ENCODE measurements at regions not wholly inside any gene's neighbourhood (a gene's known extent, or its start where the extent isn't known, plus 50 kb on each side); places are given as distances from the start of the nearest gene placed in this dataset.
"Not testable (repeated sequence)": the region's sequence is repeated elsewhere in the genome, so short reads cannot be mapped to it uniquely, and the experiment has no call there.

DNA sequence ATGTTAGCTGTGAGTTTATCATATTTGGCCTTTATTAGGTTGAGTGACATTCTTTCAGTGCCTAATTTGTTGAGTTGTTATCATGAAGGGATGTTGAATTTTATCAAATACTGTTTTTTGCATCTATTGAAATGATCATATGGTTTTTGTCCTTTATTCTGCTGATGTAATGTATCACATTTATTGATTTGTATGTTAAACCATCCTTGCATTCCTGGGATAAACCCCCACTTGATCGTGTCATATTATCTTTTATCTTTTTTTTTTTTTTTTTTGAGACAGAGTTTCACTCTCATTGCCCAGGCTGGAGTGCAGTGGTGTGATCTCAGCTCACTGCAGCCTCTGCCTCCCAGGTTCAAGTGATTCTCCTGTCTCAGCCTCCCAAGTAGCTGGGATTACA is 51.9 kb upstream of the MFGE8 start:
- H3K4me3 ChIP-seq (ENCODE audit: low read length); H3K9me3 ChIP-seq (ENCODE audit: control insufficient read depth in 2 of 3, low read length in 3 of 3); CTCF ChIA-PET; POLR2A ChIA-PET; H3K4me1 Mint-ChIP-seq; intact Hi-C loops (cut with micrococcal nuclease); H3K27ac Mint-ChIP-seq; H3K4me1 ChIP-seq (ENCODE audit: control insufficient read depth in 2 of 2, insufficient read depth in 2 of 2, low read length in 2 of 2); H3K27ac ChIP-seq (ENCODE audit: low read depth, low read length); H3K36me3 ChIP-seq (ENCODE audit: control insufficient read depth in 2 of 3, insufficient read depth in 3 of 3, low read length in 3 of 3); ATAC-seq; H3K27me3 ChIP-seq (ENCODE audit: control insufficient read depth in 2 of 2, insufficient read depth in 2 of 2, low read length in 2 of 2); H3K4me3 Mint-ChIP-seq; H3K27me3 Mint-ChIP-seq; DNase-seq: not testable (repeated sequence)
- H3K9me3 Mint-ChIP-seq = peaks cover 8 to 48% (median 19%) of the 10 kb centered on the region in 11 donors
- peaks cover 2 to 12% (median 8%) of the 10 kb centered on the region in 5 donors for H3K36me3 Mint-ChIP-seq

GRCh38 chr15:88970232-88970631 is 57.1 kb upstream of the MFGE8 start:
- Histone ChIP-seq H3K4me3 (ENCODE audit: low read length) (no peak overlapping the region), H3K27me3 (ENCODE audit: control insufficient read depth in 2 of 2, insufficient read depth in 2 of 2, low read length in 2 of 2) (no peaks in the 10 kb centered on the region), H3K36me3 (ENCODE audit: control insufficient read depth in 2 of 3, insufficient read depth in 3 of 3, low read length in 3 of 3) (no peaks in the 10 kb centered on the region), H3K4me1 (ENCODE audit: control insufficient read depth in 2 of 2, insufficient read depth in 2 of 2, low read length in 2 of 2) (no peaks in the 10 kb centered on the region), H3K27ac (ENCODE audit: low read depth, low read length) (no peak overlapping the region), H3K9me3 (ENCODE audit: control insufficient read depth in 2 of 3, low read length in 3 of 3) (peaks cover 0 to 9% (median 0%) of the 10 kb centered on the region in 3 experiments)
- no peak for ATAC-seq
- H3K9me3 Mint-ChIP-seq = peaks cover 0 to 48% (median 21%) of the 10 kb centered on the region in 11 donors
- no peaks in the 10 kb centered on the region for H3K4me1 Mint-ChIP-seq
- DNase-seq = no peak
- ChIA-PET POLR2A (no interaction called here), CTCF (interaction anchor here (0.7 kb wide), 1 partner anchor 76 kb away, joined by 3 read pairs; no protein-coding TSS in a partner anchor)
- no peak overlapping the region for H3K27ac Mint-ChIP-seq
- intact Hi-C loops (cut with micrococcal nuclease) = no loop called here
- H3K27me3 Mint-ChIP-seq = peaks cover 0 to 13% (median 0%) of the 10 kb centered on the region in 5 donors
- peaks cover 0 to 15% (median 4%) of the 10 kb centered on the region in 5 donors for H3K36me3 Mint-ChIP-seq
- H3K4me3 Mint-ChIP-seq = no peak overlapping the region

DNA sequence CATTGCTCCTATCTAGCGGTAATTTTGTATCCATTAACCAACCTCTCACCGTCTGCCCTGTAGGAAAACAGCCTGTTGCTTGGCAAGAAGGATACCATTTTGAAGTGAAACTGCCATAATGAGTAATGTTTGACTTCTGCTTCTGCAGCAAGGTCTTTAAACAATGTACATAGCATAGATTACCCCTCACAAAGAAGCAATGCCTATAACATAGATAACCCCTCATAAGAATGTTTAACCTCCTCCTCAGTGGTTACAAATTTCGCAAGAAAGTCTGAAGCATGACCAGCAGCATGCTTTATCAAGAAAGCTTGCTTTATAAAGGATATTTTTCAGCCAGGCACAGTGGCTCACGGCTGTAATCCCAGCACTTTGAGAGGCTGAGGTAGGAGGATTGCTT is 61.2 kb upstream of the MFGE8 start:
- peaks cover 0 to 20% (median 8%) of the 10 kb centered on the region in 5 donors for H3K27me3 Mint-ChIP-seq
- Histone ChIP-seq H3K4me1 (ENCODE audit: control insufficient read depth in 2 of 2, insufficient read depth in 2 of 2, low read length in 2 of 2) (no peaks in the 10 kb centered on the region), H3K36me3 (ENCODE audit: control insufficient read depth in 2 of 3, insufficient read depth in 3 of 3, low read length in 3 of 3) (no peaks in the 10 kb centered on the region), H3K9me3 (ENCODE audit: control insufficient read depth in 2 of 3, low read length in 3 of 3) (peaks cover 0 to 5% (median 0%) of the 10 kb centered on the region in 3 experiments), H3K27me3 (ENCODE audit: control insufficient read depth in 2 of 2, insufficient read depth in 2 of 2, low read length in 2 of 2) (no peaks in the 10 kb centered on the region), H3K4me3 (ENCODE audit: low read length) (no peak overlapping the region), H3K27ac (ENCODE audit: low read depth, low read length) (no peak overlapping the region)
- H3K27ac Mint-ChIP-seq = no peak overlapping the region
- peaks cover 0 to 25% (median 12%) of the 10 kb centered on the region in 11 donors for H3K9me3 Mint-ChIP-seq
- intact Hi-C loops (cut with micrococcal nuclease) = no loop called here
- ATAC-seq = no peak
- ChIA-PET CTCF (no interaction called here), POLR2A (no interaction called here)
- H3K4me1 Mint-ChIP-seq = no peaks in the 10 kb centered on the region
- DNase-seq = no peak
- H3K4me3 Mint-ChIP-seq = no peak overlapping the region
- peaks cover 0 to 7% (median 0%) of the 10 kb centered on the region in 5 donors for H3K36me3 Mint-ChIP-seq

GRCh38 chr15:88975891-88976290 is 62.7 kb upstream of the MFGE8 start:
- intact Hi-C loops (cut with micrococcal nuclease) = no loop called here
- ChIA-PET POLR2A (no interaction called here), CTCF (interaction anchor here (0.7 kb wide), 1 partner anchor 32 kb away, joined by 7 read pairs; no protein-coding TSS in a partner anchor)
- DNase-seq (no peak), ATAC-seq (no peak)
- no peaks in the 10 kb centered on the region for H3K36me3 ChIP-seq (ENCODE audit: control insufficient read depth in 2 of 3, insufficient read depth in 3 of 3, low read length in 3 of 3)
- no peaks in the 10 kb centered on the region for H3K27me3 ChIP-seq (ENCODE audit: control insufficient read depth in 2 of 2, insufficient read depth in 2 of 2, low read length in 2 of 2)
- H3K4me1 Mint-ChIP-seq = no peaks in the 10 kb centered on the region
- peaks cover 0 to under 1% (median 0%) of the 10 kb centered on the region in 3 experiments for H3K9me3 ChIP-seq (ENCODE audit: control insufficient read depth in 2 of 3, low read length in 3 of 3)
- peaks cover 0 to 16% (median 8%) of the 10 kb centered on the region in 5 donors for H3K27me3 Mint-ChIP-seq
- H3K36me3 Mint-ChIP-seq = no peaks in the 10 kb centered on the region
- H3K4me1 ChIP-seq (ENCODE audit: control insufficient read depth in 2 of 2, insufficient read depth in 2 of 2, low read length in 2 of 2) = no peaks in the 10 kb centered on the region
- no peak overlapping the region for H3K4me3 ChIP-seq (ENCODE audit: low read length)
- no peak overlapping the region for H3K27ac Mint-ChIP-seq
- peaks cover 0 to 10% (median 3%) of the 10 kb centered on the region in 11 donors for H3K9me3 Mint-ChIP-seq
- no peak overlapping the region for H3K4me3 Mint-ChIP-seq
- no peak overlapping the region for H3K27ac ChIP-seq (ENCODE audit: low read depth, low read length)

GRCh38 chr15:88976656-88977055 is 63.5 kb upstream of the MFGE8 start:
- Mint-ChIP-seq H3K4me1 (no peaks in the 10 kb centered on the region), H3K27me3 (peaks cover 0 to 16% (median 8%) of the 10 kb centered on the region in 5 donors), H3K9me3 (peaks cover 0 to 7% (median 2%) of the 10 kb centered on the region in 11 donors), H3K27ac (no peak overlapping the region), H3K4me3 (no peak overlapping the region), H3K36me3 (no peaks in the 10 kb centered on the region)
- intact Hi-C loops (cut with micrococcal nuclease) = no loop called here
- ATAC-seq (no peak), DNase-seq (no peak)
- H3K27me3 ChIP-seq (ENCODE audit: control insufficient read depth in 2 of 2, insufficient read depth in 2 of 2, low read length in 2 of 2) = no peaks in the 10 kb centered on the region
- H3K4me3 ChIP-seq (ENCODE audit: low read length) = no peak overlapping the region
- H3K4me1 ChIP-seq (ENCODE audit: control insufficient read depth in 2 of 2, insufficient read depth in 2 of 2, low read length in 2 of 2) = no peaks in the 10 kb centered on the region
- H3K36me3 ChIP-seq (ENCODE audit: control insufficient read depth in 2 of 3, insufficient read depth in 3 of 3, low read length in 3 of 3) = no peaks in the 10 kb centered on the region
- ChIA-PET POLR2A (no interaction called here), CTCF (no interaction called here)
- no peak overlapping the region for H3K27ac ChIP-seq (ENCODE audit: low read depth, low read length)
- H3K9me3 ChIP-seq (ENCODE audit: control insufficient read depth in 2 of 3, low read length in 3 of 3) = no peaks in the 10 kb centered on the region

- no peak for DNase-seq
- no peak overlapping the region for H3K27ac Mint-ChIP-seq
- no peak overlapping the region for H3K27ac ChIP-seq (ENCODE audit: low read depth, low read length)
- no peaks in the 10 kb centered on the region for H3K9me3 ChIP-seq (ENCODE audit: control insufficient read depth in 2 of 3, low read length in 3 of 3)
- no peaks in the 10 kb centered on the region for H3K27me3 ChIP-seq (ENCODE audit: control insufficient read depth in 2 of 2, insufficient read depth in 2 of 2, low read length in 2 of 2)
- ChIA-PET POLR2A (interaction anchor here (0.5 kb wide), 1 partner anchor 249 kb away, joined by 4 read pairs; no protein-coding TSS in a partner anchor), CTCF (no interaction called here)
- H3K4me3 Mint-ChIP-seq = no peak overlapping the region
- H3K9me3 Mint-ChIP-seq = no peaks in the 10 kb centered on the region
- ATAC-seq = no peak
- H3K36me3 ChIP-seq (ENCODE audit: control insufficient read depth in 2 of 3, insufficient read depth in 3 of 3, low read length in 3 of 3) = no peaks in the 10 kb centered on the region
- peaks cover 0 to 4% (median 0%) of the 10 kb centered on the region in 7 donors for H3K4me1 Mint-ChIP-seq
- no peak overlapping the region for H3K4me3 ChIP-seq (ENCODE audit: low read length)
- no peaks in the 10 kb centered on the region for H3K36me3 Mint-ChIP-seq
- no peaks in the 10 kb centered on the region for H3K4me1 ChIP-seq (ENCODE audit: control insufficient read depth in 2 of 2, insufficient read depth in 2 of 2, low read length in 2 of 2)
- intact Hi-C loops (cut with micrococcal nuclease) = no loop called here
- H3K27me3 Mint-ChIP-seq = peaks cover 0 to 9% (median 7%) of the 10 kb centered on the region in 5 donors
Observed at GRCh38 chr15:88979674-88980073, 66.5 kb upstream of the MFGE8 start.

DNA sequence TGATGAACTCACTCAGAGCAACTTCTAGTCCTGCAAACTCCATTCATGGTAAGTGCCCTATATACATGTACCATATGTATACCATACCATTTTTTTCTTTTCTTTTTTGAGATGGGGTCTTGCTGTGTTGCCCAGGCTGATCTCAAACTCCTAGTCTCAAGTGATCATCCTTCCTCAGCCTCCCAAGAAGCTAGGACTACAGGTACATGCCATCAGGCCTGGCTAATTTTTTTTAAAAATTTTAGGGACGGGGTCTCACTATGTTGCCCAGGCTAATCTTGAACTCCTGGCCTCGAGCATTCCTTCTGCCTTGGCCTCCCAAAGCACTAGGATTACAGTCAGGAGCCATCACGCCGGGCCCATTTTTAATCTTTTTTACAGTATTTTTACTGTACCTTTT is 67.3 kb upstream of the MFGE8 start:
- no peak for DNase-seq
- Histone ChIP-seq H3K4me1 (ENCODE audit: control insufficient read depth in 2 of 2, insufficient read depth in 2 of 2, low read length in 2 of 2) (no peaks in the 10 kb centered on the region), H3K36me3 (ENCODE audit: control insufficient read depth in 2 of 3, insufficient read depth in 3 of 3, low read length in 3 of 3) (no peaks in the 10 kb centered on the region), H3K27ac (ENCODE audit: low read depth, low read length) (no peak overlapping the region), H3K4me3 (ENCODE audit: low read length) (no peak overlapping the region), H3K27me3 (ENCODE audit: control insufficient read depth in 2 of 2, insufficient read depth in 2 of 2, low read length in 2 of 2) (no peaks in the 10 kb centered on the region), H3K9me3 (ENCODE audit: control insufficient read depth in 2 of 3, low read length in 3 of 3) (no peaks in the 10 kb centered on the region)
- Mint-ChIP-seq H3K36me3 (no peaks in the 10 kb centered on the region), H3K27me3 (peaks cover 0 to 7% (median 5%) of the 10 kb centered on the region in 5 donors), H3K9me3 (no peaks in the 10 kb centered on the region), H3K27ac (no peak overlapping the region), H3K4me1 (peaks cover 0 to 4% (median 0%) of the 10 kb centered on the region in 7 donors), H3K4me3 (no peak overlapping the region)
- ChIA-PET CTCF (no interaction called here), POLR2A (no interaction called here)
- intact Hi-C loops (cut with micrococcal nuclease) = no loop called here
- no peak for ATAC-seq

Measured in naive thymus-derived CD4-positive, alpha-beta T cell (primary cell).